HL-60 (cell line): ENCODE measurements at regions not wholly inside any gene's neighbourhood (a gene's known extent, or its start where the extent isn't known, plus 50 kb on each side); places are given as distances from the start of the nearest gene placed in this dataset.

ENCODE experiments used
- GABPA ChIP-seq: IDR thresholded peaks from 2 replicates; pipeline ENCODE4 v1.6.1; 2012; ENCODE audit warnings: low read depth
- POLR2AphosphoS5 ChIP-seq: IDR thresholded peaks from 2 replicates; pipeline ENCODE4 v1.6.1; 2012; ENCODE audit warnings: low read depth
- SPI1 ChIP-seq: IDR thresholded peaks from 2 replicates; pipeline ENCODE4 v1.6.1; 2012; ENCODE audit warnings: low read depth, mild to moderate bottlenecking, borderline replicate concordance
- TF ChIP-seq, protein P1 (sequence below): IDR thresholded peaks from one replicate; pipeline ENCODE4 v1.5.1; 2011; ENCODE audit warnings: low read length, control low read depth, inconsistent platforms; ENCODE audit not compliant: insufficient read depth
- TF ChIP-seq, protein P2 (sequence below): IDR thresholded peaks from 2 replicates; pipeline ENCODE4 v1.6.1; 2012; ENCODE audit warnings: low read depth; ENCODE audit not compliant: insufficient replicate concordance

DNA sequence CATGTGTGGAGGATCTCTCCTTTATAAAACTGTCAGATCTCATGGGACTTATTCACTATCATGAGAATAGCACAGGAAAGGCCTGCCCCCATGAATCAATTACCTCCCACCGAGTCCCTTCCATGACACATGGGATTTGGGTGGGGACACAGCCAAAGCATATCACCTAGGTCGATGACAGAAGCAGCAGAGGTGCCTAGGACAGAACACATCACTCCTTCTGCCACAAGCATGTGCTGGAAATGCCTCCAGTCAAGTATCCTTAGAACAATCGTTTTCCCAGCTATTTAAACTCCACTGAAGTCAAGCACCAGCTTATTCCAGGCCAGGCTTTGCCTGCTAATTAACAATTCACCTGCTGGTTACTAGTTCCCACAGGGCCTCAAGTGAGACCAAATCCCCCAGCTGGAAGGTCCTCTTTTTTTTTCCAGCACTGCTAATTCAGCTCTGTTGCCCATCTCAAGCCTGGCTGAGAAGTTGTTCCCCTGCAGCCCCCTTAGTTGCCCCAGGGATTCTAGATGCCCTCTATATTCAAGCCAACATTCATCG, 212.3 kb upstream of the NUDT4 start:
- TF ChIP-seq, protein P1, sequence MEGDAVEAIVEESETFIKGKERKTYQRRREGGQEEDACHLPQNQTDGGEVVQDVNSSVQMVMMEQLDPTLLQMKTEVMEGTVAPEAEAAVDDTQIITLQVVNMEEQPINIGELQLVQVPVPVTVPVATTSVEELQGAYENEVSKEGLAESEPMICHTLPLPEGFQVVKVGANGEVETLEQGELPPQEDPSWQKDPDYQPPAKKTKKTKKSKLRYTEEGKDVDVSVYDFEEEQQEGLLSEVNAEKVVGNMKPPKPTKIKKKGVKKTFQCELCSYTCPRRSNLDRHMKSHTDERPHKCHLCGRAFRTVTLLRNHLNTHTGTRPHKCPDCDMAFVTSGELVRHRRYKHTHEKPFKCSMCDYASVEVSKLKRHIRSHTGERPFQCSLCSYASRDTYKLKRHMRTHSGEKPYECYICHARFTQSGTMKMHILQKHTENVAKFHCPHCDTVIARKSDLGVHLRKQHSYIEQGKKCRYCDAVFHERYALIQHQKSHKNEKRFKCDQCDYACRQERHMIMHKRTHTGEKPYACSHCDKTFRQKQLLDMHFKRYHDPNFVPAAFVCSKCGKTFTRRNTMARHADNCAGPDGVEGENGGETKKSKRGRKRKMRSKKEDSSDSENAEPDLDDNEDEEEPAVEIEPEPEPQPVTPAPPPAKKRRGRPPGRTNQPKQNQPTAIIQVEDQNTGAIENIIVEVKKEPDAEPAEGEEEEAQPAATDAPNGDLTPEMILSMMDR: no peak
- TF ChIP-seq GABPA (no peak), SPI1 (no peak), POLR2AphosphoS5 (no peak)
- TF ChIP-seq, protein P2, sequence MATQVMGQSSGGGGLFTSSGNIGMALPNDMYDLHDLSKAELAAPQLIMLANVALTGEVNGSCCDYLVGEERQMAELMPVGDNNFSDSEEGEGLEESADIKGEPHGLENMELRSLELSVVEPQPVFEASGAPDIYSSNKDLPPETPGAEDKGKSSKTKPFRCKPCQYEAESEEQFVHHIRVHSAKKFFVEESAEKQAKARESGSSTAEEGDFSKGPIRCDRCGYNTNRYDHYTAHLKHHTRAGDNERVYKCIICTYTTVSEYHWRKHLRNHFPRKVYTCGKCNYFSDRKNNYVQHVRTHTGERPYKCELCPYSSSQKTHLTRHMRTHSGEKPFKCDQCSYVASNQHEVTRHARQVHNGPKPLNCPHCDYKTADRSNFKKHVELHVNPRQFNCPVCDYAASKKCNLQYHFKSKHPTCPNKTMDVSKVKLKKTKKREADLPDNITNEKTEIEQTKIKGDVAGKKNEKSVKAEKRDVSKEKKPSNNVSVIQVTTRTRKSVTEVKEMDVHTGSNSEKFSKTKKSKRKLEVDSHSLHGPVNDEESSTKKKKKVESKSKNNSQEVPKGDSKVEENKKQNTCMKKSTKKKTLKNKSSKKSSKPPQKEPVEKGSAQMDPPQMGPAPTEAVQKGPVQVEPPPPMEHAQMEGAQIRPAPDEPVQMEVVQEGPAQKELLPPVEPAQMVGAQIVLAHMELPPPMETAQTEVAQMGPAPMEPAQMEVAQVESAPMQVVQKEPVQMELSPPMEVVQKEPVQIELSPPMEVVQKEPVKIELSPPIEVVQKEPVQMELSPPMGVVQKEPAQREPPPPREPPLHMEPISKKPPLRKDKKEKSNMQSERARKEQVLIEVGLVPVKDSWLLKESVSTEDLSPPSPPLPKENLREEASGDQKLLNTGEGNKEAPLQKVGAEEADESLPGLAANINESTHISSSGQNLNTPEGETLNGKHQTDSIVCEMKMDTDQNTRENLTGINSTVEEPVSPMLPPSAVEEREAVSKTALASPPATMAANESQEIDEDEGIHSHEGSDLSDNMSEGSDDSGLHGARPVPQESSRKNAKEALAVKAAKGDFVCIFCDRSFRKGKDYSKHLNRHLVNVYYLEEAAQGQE: no peak
